ENCODE measurements at regions not wholly inside any gene's neighbourhood (a gene's known extent, or its start where the extent isn't known, plus 50 kb on each side); places are given as distances from the start of the nearest gene placed in this dataset.
"Not testable (repeated sequence)": the region's sequence is repeated elsewhere in the genome, so short reads cannot be mapped to it uniquely, and the experiment has no call there.

GRCh38 chr16:88238732-88239274 lies 144.0 kb upstream of the ZNF469 start:
- not testable (repeated sequence) for TF ChIP-seq CTCF, POLR2A (IDR thresholded peaks at IDR 0.05)
